ENCODE measurements at regions not wholly inside any gene's neighbourhood (a gene's known extent, or its start where the extent isn't known, plus 50 kb on each side); places are given as distances from the start of the nearest gene placed in this dataset.

- Histone ChIP-seq H3K79me2 (ENCODE audit: insufficient read depth, low read length) (no peaks in the 10 kb centered on the region), H2AFZ (ENCODE audit: low read depth, low read length, severe bottlenecking) (no peak overlapping the region), H3K36me3 (ENCODE audit: low read length) (no peaks in the 10 kb centered on the region), H3F3A (ENCODE audit: insufficient read depth) (no peaks in the 10 kb centered on the region), H3K4me3 (ENCODE audit: insufficient read depth, low read length, poor library complexity, severe bottlenecking) (no peak overlapping the region), H4K20me1 (ENCODE audit: low read depth, low read length) (no peaks in the 10 kb centered on the region), H3K9me2 (replicated peaks; ENCODE audit: insufficient read depth, low read length) (no peaks in the 10 kb centered on the region), H3K27ac (ENCODE audit: low read depth, low read length) (no peak overlapping the region), H3K4me2 (ENCODE audit: low read depth, low read length, poor library complexity, severe bottlenecking) (no peak overlapping the region), H3K9me3 (ENCODE audit: insufficient read depth, low read length) (no peaks in the 10 kb centered on the region), H3K9ac (ENCODE audit: low read length) (no peak overlapping the region), H3K27me3 (ENCODE audit: low read length) (no peaks in the 10 kb centered on the region)
- TF ChIP-seq EZH2phosphoT487 (conservative IDR thresholded peaks at IDR 0.05; ENCODE audit: low read length) = no peak
These were observed 214.3 kb downstream of the DHX35 start for GRCh38 chr20:39176457-39176856.

DNA sequence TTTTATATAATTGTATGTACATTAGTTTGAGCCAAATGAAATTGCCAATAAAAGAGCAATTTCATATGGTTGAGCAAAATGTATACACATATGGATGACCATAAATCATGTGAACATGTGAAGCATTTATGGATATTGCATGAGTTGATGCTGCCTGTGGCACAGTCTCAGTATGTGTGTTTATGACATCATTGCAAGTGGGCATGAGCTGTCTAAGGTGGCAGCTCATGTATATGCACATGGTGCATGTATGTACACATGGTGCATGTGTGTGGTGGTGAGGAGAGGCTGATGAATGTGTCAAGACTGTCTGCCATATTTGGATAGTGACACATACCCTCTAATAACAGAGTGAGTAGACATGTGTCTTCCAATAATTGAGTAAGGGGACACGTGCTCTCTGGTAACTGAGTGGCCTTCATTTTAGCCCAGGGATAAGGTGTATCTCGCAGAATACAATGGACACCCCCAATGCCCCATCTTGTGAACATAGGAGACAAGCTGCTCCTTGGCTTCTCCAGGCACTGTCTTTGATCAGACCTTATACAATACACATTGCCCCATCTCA lies 208.8 kb downstream of the DHX35 start:
- no peaks in the 10 kb centered on the region for H3K9me2 ChIP-seq (replicated peaks; ENCODE audit: insufficient read depth, low read length)
- H4K20me1 ChIP-seq (ENCODE audit: low read depth, low read length) = no peaks in the 10 kb centered on the region
- no peaks in the 10 kb centered on the region for H3K36me3 ChIP-seq (ENCODE audit: low read length)
- H3K9me3 ChIP-seq (ENCODE audit: insufficient read depth, low read length) = no peaks in the 10 kb centered on the region
- no peak overlapping the region for H3K27ac ChIP-seq (ENCODE audit: low read depth, low read length)
- H3K4me3 ChIP-seq (ENCODE audit: insufficient read depth, low read length, poor library complexity, severe bottlenecking) = no peak overlapping the region
- no peaks in the 10 kb centered on the region for H3K79me2 ChIP-seq (ENCODE audit: insufficient read depth, low read length)
- H3F3A ChIP-seq (ENCODE audit: insufficient read depth) = no peaks in the 10 kb centered on the region
- H3K9ac ChIP-seq (ENCODE audit: low read length) = no peak overlapping the region
- H3K27me3 ChIP-seq (ENCODE audit: low read length) = no peaks in the 10 kb centered on the region
- H3K4me2 ChIP-seq (ENCODE audit: low read depth, low read length, poor library complexity, severe bottlenecking) = no peak overlapping the region
- TF ChIP-seq EZH2phosphoT487 (conservative IDR thresholded peaks at IDR 0.05; ENCODE audit: low read length) (no peak), CTCF (IDR thresholded peaks at IDR 0.05; ENCODE audit: insufficient read depth, low read length, poor library complexity, severe bottlenecking) (no peak)
- no peak overlapping the region for H2AFZ ChIP-seq (ENCODE audit: low read depth, low read length, severe bottlenecking)

DNA sequence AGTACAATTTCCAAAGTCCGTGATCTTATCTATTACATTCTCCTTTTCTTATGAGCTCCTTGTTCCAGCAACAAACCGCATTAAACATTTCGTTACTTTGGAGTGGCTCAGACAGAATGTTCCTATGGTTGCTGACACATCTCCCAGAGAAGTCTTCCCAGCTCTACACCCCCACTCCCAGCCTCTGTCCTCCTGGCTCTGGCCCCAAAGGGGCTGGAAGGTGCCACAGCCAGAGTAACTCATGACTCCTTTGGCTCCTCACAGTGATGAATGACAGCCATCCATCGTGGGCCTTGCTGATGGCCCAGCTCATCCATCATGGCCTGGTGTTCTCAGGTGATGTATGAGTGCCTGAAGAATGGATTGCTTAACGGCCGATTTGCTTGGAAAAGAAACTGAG lies 203.0 kb downstream of the DHX35 start:
- Histone ChIP-seq H3K9me2 (replicated peaks; ENCODE audit: insufficient read depth, low read length) (no peaks in the 10 kb centered on the region), H2AFZ (ENCODE audit: low read depth, low read length, severe bottlenecking) (no peak overlapping the region), H3K27ac (ENCODE audit: low read depth, low read length) (no peak overlapping the region), H3K9ac (ENCODE audit: low read length) (no peak overlapping the region), H3K9me3 (ENCODE audit: insufficient read depth, low read length) (no peaks in the 10 kb centered on the region), H4K20me1 (ENCODE audit: low read depth, low read length) (no peaks in the 10 kb centered on the region), H3K4me2 (ENCODE audit: low read depth, low read length, poor library complexity, severe bottlenecking) (no peak overlapping the region), H3K79me2 (ENCODE audit: insufficient read depth, low read length) (no peaks in the 10 kb centered on the region), H3K27me3 (ENCODE audit: low read length) (no peaks in the 10 kb centered on the region), H3K36me3 (ENCODE audit: low read length) (no peaks in the 10 kb centered on the region), H3F3A (ENCODE audit: insufficient read depth) (no peaks in the 10 kb centered on the region), H3K4me3 (ENCODE audit: insufficient read depth, low read length, poor library complexity, severe bottlenecking) (no peak overlapping the region)
- no peak for TF ChIP-seq CTCF (IDR thresholded peaks at IDR 0.05; ENCODE audit: insufficient read depth, low read length, poor library complexity, severe bottlenecking)

- no peak overlapping the region for H2AFZ ChIP-seq (ENCODE audit: low read depth, low read length, severe bottlenecking)
- no peaks in the 10 kb centered on the region for H3K9me3 ChIP-seq (ENCODE audit: insufficient read depth, low read length)
- no peaks in the 10 kb centered on the region for H3K79me2 ChIP-seq (ENCODE audit: insufficient read depth, low read length)
- H3K27me3 ChIP-seq (ENCODE audit: low read length) = no peaks in the 10 kb centered on the region
- H3K9ac ChIP-seq (ENCODE audit: low read length) = no peak overlapping the region
- H3K4me2 ChIP-seq (ENCODE audit: low read depth, low read length, poor library complexity, severe bottlenecking) = no peak overlapping the region
- TF ChIP-seq EZH2phosphoT487 (conservative IDR thresholded peaks at IDR 0.05; ENCODE audit: low read length) (no peak), CTCF (IDR thresholded peaks at IDR 0.05; ENCODE audit: insufficient read depth, low read length, poor library complexity, severe bottlenecking) (no peak)
- H3F3A ChIP-seq (ENCODE audit: insufficient read depth) = no peaks in the 10 kb centered on the region
- H4K20me1 ChIP-seq (ENCODE audit: low read depth, low read length) = no peaks in the 10 kb centered on the region
- H3K4me3 ChIP-seq (ENCODE audit: insufficient read depth, low read length, poor library complexity, severe bottlenecking) = no peak overlapping the region
- H3K9me2 ChIP-seq (replicated peaks; ENCODE audit: insufficient read depth, low read length) = no peaks in the 10 kb centered on the region
- H3K36me3 ChIP-seq (ENCODE audit: low read length) = no peaks in the 10 kb centered on the region
- no peak overlapping the region for H3K27ac ChIP-seq (ENCODE audit: low read depth, low read length)
These were observed 202.5 kb downstream of the DHX35 start for GRCh38 chr20:39164642-39165041.

Measured in SU-DHL-6 (cell line).